ENCODE measurements at regions not wholly inside any gene's neighbourhood (a gene's known extent, or its start where the extent isn't known, plus 50 kb on each side); places are given as distances from the start of the nearest gene placed in this dataset.
"Not testable (repeated sequence)": the region's sequence is repeated elsewhere in the genome, so short reads cannot be mapped to it uniquely, and the experiment has no call there.

DNA sequence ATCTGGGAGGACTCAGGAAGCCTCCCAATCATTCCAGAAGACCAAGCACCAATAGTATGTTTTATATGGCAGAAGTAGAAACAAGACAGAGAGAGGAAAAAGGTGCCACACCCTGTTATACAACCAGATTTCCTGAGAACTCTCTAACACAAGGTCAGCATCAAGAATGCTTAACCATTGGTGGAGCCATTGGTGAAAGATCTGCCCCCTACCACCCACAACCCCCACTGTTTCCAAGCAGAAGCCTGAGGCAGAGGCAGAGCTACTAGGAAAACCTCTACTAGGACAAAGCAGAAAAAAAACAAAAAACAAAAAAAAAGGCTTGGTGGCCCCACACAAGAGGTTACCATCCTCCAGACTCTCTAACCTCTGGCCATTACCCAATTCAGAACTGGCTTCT, 336.2 kb downstream of the FOXD4L4 start:
- TF ChIP-seq, protein P1, sequence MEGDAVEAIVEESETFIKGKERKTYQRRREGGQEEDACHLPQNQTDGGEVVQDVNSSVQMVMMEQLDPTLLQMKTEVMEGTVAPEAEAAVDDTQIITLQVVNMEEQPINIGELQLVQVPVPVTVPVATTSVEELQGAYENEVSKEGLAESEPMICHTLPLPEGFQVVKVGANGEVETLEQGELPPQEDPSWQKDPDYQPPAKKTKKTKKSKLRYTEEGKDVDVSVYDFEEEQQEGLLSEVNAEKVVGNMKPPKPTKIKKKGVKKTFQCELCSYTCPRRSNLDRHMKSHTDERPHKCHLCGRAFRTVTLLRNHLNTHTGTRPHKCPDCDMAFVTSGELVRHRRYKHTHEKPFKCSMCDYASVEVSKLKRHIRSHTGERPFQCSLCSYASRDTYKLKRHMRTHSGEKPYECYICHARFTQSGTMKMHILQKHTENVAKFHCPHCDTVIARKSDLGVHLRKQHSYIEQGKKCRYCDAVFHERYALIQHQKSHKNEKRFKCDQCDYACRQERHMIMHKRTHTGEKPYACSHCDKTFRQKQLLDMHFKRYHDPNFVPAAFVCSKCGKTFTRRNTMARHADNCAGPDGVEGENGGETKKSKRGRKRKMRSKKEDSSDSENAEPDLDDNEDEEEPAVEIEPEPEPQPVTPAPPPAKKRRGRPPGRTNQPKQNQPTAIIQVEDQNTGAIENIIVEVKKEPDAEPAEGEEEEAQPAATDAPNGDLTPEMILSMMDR (IDR thresholded peaks at IDR 0.05): not testable (repeated sequence)
- not testable (repeated sequence) for TF ChIP-seq POLR2AphosphoS5, POLR2A, EP300 (IDR thresholded peaks at IDR 0.05)

All from sigmoid colon (tissue), 4 donors.